SK-N-SH (cell line): ENCODE measurements at regions not wholly inside any gene's neighbourhood (a gene's known extent, or its start where the extent isn't known, plus 50 kb on each side); places are given as distances from the start of the nearest gene placed in this dataset.

Experiments used
- FOXJ3 ChIP-seq: sonication (generic); formaldehyde crosslinking; IDR thresholded peaks from 2 replicates; pipeline ENCODE4 v1.5.1; 2020; ENCODE audit warnings: mild to moderate bottlenecking, missing genetic modification reagents
- FOXM1 ChIP-seq: IDR thresholded peaks from 2 replicates; pipeline ENCODE4 v1.4.0; 2012; ENCODE audit warnings: low read depth, mild to moderate bottlenecking
- JUND ChIP-seq: IDR thresholded peaks from 2 replicates; pipeline ENCODE4 v1.4.0; 2012
- NRF1 ChIP-seq: IDR thresholded peaks from 2 replicates; pipeline ENCODE4 v1.6.1; 2012; ENCODE audit warnings: low read depth, mild to moderate bottlenecking, low read length
- POLR2AphosphoS5 ChIP-seq: IDR thresholded peaks from 2 replicates; pipeline ENCODE4 v1.6.1; 2012; ENCODE audit warnings: low read depth, low read length
- TF ChIP-seq, protein P1 (sequence below): IDR thresholded peaks from 2 replicates; pipeline ENCODE4 v1.4.0; 2012; ENCODE audit warnings: low read depth, borderline replicate concordance
- TF ChIP-seq, protein P2 (sequence below): fragments of 150-350 bp; IDR thresholded peaks from 2 replicates; pipeline ENCODE4 v1.6.1; 2017; ENCODE audit warnings: antibody characterized with exemption, low read length, low read depth, borderline replicate concordance
- TF ChIP-seq, protein P3 (sequence below): fragments of 200-600 bp; sonication (generic); IDR thresholded peaks from 2 replicates; pipeline ENCODE4 v1.6.1; 2017; ENCODE audit warnings: antibody characterized with exemption, mild to moderate bottlenecking, moderate library complexity
- TF ChIP-seq, protein P4 (sequence below): IDR thresholded peaks from 2 replicates; pipeline ENCODE4 v1.4.0; 2012; ENCODE audit warnings: low read depth, borderline replicate concordance
- TF ChIP-seq, protein P5 (sequence below): IDR thresholded peaks from 2 replicates; pipeline ENCODE4 v1.6.1; 2012; ENCODE audit warnings: mild to moderate bottlenecking, low read depth, low read length, moderate library complexity

DNA sequence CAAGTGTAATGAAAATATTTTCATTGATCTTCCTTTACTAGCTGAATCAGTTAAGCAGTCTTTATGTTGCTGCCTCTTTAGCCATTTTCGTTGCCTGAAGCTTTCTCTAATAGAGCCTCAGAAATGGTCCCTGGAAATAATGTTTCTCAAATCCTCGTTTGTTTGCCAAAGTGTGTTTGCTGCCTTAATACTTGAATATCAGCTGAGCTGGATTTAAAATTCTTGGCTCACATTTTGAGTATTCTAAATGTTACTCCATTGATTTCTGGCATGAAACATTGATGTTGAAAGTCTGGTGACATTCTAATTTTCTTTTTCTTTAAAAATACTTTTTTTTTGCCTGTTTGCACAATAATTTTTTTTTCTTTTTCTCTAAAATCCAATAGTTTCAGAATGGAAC, 84.6 kb upstream of the SERBP1 start:
- TF ChIP-seq POLR2AphosphoS5 (no peak), FOXJ3 (CRISPR knock-in tag) (no peak), JUND (no peak), NRF1 (no peak), FOXM1 (no peak)
- TF ChIP-seq, protein P1, sequence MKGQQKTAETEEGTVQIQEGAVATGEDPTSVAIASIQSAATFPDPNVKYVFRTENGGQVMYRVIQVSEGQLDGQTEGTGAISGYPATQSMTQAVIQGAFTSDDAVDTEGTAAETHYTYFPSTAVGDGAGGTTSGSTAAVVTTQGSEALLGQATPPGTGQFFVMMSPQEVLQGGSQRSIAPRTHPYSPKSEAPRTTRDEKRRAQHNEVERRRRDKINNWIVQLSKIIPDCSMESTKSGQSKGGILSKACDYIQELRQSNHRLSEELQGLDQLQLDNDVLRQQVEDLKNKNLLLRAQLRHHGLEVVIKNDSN, result no peak
- TF ChIP-seq, protein P2, sequence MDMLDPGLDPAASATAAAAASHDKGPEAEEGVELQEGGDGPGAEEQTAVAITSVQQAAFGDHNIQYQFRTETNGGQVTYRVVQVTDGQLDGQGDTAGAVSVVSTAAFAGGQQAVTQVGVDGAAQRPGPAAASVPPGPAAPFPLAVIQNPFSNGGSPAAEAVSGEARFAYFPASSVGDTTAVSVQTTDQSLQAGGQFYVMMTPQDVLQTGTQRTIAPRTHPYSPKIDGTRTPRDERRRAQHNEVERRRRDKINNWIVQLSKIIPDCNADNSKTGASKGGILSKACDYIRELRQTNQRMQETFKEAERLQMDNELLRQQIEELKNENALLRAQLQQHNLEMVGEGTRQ, result no peak
- TF ChIP-seq, protein P3, sequence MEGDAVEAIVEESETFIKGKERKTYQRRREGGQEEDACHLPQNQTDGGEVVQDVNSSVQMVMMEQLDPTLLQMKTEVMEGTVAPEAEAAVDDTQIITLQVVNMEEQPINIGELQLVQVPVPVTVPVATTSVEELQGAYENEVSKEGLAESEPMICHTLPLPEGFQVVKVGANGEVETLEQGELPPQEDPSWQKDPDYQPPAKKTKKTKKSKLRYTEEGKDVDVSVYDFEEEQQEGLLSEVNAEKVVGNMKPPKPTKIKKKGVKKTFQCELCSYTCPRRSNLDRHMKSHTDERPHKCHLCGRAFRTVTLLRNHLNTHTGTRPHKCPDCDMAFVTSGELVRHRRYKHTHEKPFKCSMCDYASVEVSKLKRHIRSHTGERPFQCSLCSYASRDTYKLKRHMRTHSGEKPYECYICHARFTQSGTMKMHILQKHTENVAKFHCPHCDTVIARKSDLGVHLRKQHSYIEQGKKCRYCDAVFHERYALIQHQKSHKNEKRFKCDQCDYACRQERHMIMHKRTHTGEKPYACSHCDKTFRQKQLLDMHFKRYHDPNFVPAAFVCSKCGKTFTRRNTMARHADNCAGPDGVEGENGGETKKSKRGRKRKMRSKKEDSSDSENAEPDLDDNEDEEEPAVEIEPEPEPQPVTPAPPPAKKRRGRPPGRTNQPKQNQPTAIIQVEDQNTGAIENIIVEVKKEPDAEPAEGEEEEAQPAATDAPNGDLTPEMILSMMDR, result no peak
- TF ChIP-seq, protein P4, sequence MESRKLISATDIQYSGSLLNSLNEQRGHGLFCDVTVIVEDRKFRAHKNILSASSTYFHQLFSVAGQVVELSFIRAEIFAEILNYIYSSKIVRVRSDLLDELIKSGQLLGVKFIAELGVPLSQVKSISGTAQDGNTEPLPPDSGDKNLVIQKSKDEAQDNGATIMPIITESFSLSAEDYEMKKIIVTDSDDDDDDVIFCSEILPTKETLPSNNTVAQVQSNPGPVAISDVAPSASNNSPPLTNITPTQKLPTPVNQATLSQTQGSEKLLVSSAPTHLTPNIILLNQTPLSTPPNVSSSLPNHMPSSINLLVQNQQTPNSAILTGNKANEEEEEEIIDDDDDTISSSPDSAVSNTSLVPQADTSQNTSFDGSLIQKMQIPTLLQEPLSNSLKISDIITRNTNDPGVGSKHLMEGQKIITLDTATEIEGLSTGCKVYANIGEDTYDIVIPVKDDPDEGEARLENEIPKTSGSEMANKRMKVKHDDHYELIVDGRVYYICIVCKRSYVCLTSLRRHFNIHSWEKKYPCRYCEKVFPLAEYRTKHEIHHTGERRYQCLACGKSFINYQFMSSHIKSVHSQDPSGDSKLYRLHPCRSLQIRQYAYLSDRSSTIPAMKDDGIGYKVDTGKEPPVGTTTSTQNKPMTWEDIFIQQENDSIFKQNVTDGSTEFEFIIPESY, result no peak
- TF ChIP-seq, protein P5, sequence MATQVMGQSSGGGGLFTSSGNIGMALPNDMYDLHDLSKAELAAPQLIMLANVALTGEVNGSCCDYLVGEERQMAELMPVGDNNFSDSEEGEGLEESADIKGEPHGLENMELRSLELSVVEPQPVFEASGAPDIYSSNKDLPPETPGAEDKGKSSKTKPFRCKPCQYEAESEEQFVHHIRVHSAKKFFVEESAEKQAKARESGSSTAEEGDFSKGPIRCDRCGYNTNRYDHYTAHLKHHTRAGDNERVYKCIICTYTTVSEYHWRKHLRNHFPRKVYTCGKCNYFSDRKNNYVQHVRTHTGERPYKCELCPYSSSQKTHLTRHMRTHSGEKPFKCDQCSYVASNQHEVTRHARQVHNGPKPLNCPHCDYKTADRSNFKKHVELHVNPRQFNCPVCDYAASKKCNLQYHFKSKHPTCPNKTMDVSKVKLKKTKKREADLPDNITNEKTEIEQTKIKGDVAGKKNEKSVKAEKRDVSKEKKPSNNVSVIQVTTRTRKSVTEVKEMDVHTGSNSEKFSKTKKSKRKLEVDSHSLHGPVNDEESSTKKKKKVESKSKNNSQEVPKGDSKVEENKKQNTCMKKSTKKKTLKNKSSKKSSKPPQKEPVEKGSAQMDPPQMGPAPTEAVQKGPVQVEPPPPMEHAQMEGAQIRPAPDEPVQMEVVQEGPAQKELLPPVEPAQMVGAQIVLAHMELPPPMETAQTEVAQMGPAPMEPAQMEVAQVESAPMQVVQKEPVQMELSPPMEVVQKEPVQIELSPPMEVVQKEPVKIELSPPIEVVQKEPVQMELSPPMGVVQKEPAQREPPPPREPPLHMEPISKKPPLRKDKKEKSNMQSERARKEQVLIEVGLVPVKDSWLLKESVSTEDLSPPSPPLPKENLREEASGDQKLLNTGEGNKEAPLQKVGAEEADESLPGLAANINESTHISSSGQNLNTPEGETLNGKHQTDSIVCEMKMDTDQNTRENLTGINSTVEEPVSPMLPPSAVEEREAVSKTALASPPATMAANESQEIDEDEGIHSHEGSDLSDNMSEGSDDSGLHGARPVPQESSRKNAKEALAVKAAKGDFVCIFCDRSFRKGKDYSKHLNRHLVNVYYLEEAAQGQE, result no peak
